CD4-positive, CD25-positive, alpha-beta regulatory T cell (primary cell): ENCODE measurements at regions not wholly inside any gene's neighbourhood (a gene's known extent, or its start where the extent isn't known, plus 50 kb on each side); places are given as distances from the start of the nearest gene placed in this dataset.
A peak's percentile ranks its signal among the peaks of the same experiment; 100 is the strongest.

ENCODE experiments used
- ATAC-seq, 2 donors: fragments of 150-1000 bp; cut with Tn5 transposase; one replicate each; pipeline ENCODE4 v1.10.0; 2021; ENCODE audit warnings: low read depth in 2 of 2, moderate number of reproducible peaks in 2 of 2, moderate library complexity in 1 of 2
- DNase-seq, 3 donors: peaks; one replicate each; pipeline versions ENCODE4 v3.0.0 to v3.0.0-alpha.2; 2012 to 2022; ENCODE audit warnings: mixed read lengths in 1 of 3
- H3K27ac ChIP-seq: one replicate; pipeline ENCODE4 v1.7.0; 2013; ENCODE audit warnings: mild to moderate bottlenecking, low read length; ENCODE audit not compliant: insufficient read depth, poor library complexity, severe bottlenecking
- H3K27me3 ChIP-seq: one replicate; pipeline ENCODE4 v1.7.0; 2013; ENCODE audit warnings: low read length; ENCODE audit not compliant: control insufficient read depth, insufficient read depth
- H3K36me3 ChIP-seq: one replicate; pipeline ENCODE4 v1.7.0; 2013; ENCODE audit warnings: mild to moderate bottlenecking, low read length, moderate library complexity; ENCODE audit not compliant: control insufficient read depth, insufficient read depth
- H3K4me1 ChIP-seq: 2 replicates; pipeline ENCODE4 v1.7.0; 2013; ENCODE audit warnings: mild to moderate bottlenecking, low read length; ENCODE audit not compliant: insufficient read depth, control insufficient read depth, poor library complexity, severe bottlenecking
- H3K4me3 ChIP-seq: one replicate; pipeline ENCODE4 v1.7.0; 2013; ENCODE audit warnings: low read depth, mild to moderate bottlenecking, low read length, moderate library complexity
- H3K9me3 ChIP-seq, 2 experiments: 1 replicate in 1 of 2; 2 replicates in 1 of 2; pipeline ENCODE4 v1.7.0; 2013; ENCODE audit warnings: low read length in 2 of 2, mild to moderate bottlenecking in 1 of 2, moderate library complexity in 1 of 2; ENCODE audit not compliant: control insufficient read depth in 2 of 2
- H3K27ac Mint-ChIP-seq, 3 donors: one replicate each; pipeline ENCODE4 v1.8.0; 2020 to 2022; ENCODE audit warnings: mild to moderate bottlenecking in 3 of 3, mixed read lengths in 3 of 3, moderate library complexity in 2 of 3
- H3K27me3 Mint-ChIP-seq: one replicate; pipeline ENCODE4 v1.8.0; 2022; ENCODE audit warnings: mild to moderate bottlenecking, mixed read lengths
- H3K36me3 Mint-ChIP-seq: one replicate; pipeline ENCODE4 v1.8.0; 2020; ENCODE audit warnings: mixed read lengths
- H3K4me1 Mint-ChIP-seq, 4 donors: one replicate each; pipeline ENCODE4 v1.8.0; 2020 to 2022; ENCODE audit warnings: mixed read lengths in 4 of 4, mild to moderate bottlenecking in 1 of 4
- H3K4me3 Mint-ChIP-seq, 4 donors: one replicate each; pipeline ENCODE4 v1.8.0; 2020 to 2022; ENCODE audit warnings: mild to moderate bottlenecking in 4 of 4, mixed read lengths in 4 of 4, moderate library complexity in 3 of 4
- H3K9me3 Mint-ChIP-seq, 7 donors: one replicate each; pipeline ENCODE4 v1.8.0; 2020 to 2022; ENCODE audit warnings: mixed read lengths in 7 of 7, mild to moderate bottlenecking in 3 of 7, moderate library complexity in 2 of 7

- no peak for ATAC-seq
- no peak overlapping the region for H3K4me3 Mint-ChIP-seq
- Histone ChIP-seq H3K27me3 (peaks cover 35% of the 10 kb centered on the region), H3K27ac (no peak overlapping the region), H3K4me1 (peaks cover 5% of the 10 kb centered on the region), H3K9me3 (no peaks in the 10 kb centered on the region), H3K4me3 (no peak overlapping the region), H3K36me3 (no peaks in the 10 kb centered on the region)
- H3K4me1 Mint-ChIP-seq = peaks cover 4 to 7% (median 6%) of the 10 kb centered on the region in 4 donors
- peaks cover 52% of the 10 kb centered on the region for H3K27me3 Mint-ChIP-seq
- no peak overlapping the region for H3K27ac Mint-ChIP-seq
- DNase-seq = no peak
- H3K9me3 Mint-ChIP-seq = no peaks in the 10 kb centered on the region
- H3K36me3 Mint-ChIP-seq = no peaks in the 10 kb centered on the region
Measured at GRCh38 chr5:96340357-96340756, 92.7 kb downstream of the PCSK1 start.

GRCh38 chr5:96339862-96340261 lies 93.2 kb downstream of the PCSK1 start:
- Mint-ChIP-seq H3K9me3 (no peaks in the 10 kb centered on the region), H3K4me1 (peaks cover 0 to 2% (median 2%) of the 10 kb centered on the region in 4 donors), H3K27ac (no peak overlapping the region), H3K27me3 (peaks cover 49% of the 10 kb centered on the region), H3K4me3 (no peak overlapping the region), H3K36me3 (no peaks in the 10 kb centered on the region)
- Histone ChIP-seq H3K4me1 (peaks cover under 1% of the 10 kb centered on the region), H3K9me3 (no peaks in the 10 kb centered on the region), H3K4me3 (no peak overlapping the region), H3K27ac (no peak overlapping the region), H3K27me3 (peaks cover 35% of the 10 kb centered on the region), H3K36me3 (no peaks in the 10 kb centered on the region)
- DNase-seq = peak in 1 of 3 donors; percentile 8
- ATAC-seq = no peak

- no peak overlapping the region for H3K4me3 ChIP-seq
- Mint-ChIP-seq H3K4me3 (no peak overlapping the region), H3K36me3 (no peaks in the 10 kb centered on the region), H3K4me1 (no peaks in the 10 kb centered on the region), H3K9me3 (no peaks in the 10 kb centered on the region), H3K27ac (peak overlapping the region in 1 of 3 donors; percentile 4), H3K27me3 (peaks cover 44% of the 10 kb centered on the region)
- H3K27me3 ChIP-seq = peaks cover 28% of the 10 kb centered on the region
- H3K4me1 ChIP-seq = no peaks in the 10 kb centered on the region
- H3K9me3 ChIP-seq = no peaks in the 10 kb centered on the region
- no peak overlapping the region for H3K27ac ChIP-seq
- no peaks in the 10 kb centered on the region for H3K36me3 ChIP-seq
- no peak for ATAC-seq
- DNase-seq = no peak
Measured at GRCh38 chr5:96338624-96339415, 94.2 kb downstream of the PCSK1 start.

GRCh38 chr5:96338091-96338490 lies 95.0 kb downstream of the PCSK1 start:
- Histone ChIP-seq H3K27me3 (peaks cover 24% of the 10 kb centered on the region), H3K36me3 (no peaks in the 10 kb centered on the region), H3K4me1 (no peaks in the 10 kb centered on the region), H3K9me3 (no peaks in the 10 kb centered on the region), H3K27ac (no peak overlapping the region), H3K4me3 (no peak overlapping the region)
- Mint-ChIP-seq H3K9me3 (no peaks in the 10 kb centered on the region), H3K36me3 (no peaks in the 10 kb centered on the region), H3K4me3 (no peak overlapping the region), H3K4me1 (no peaks in the 10 kb centered on the region), H3K27ac (no peak overlapping the region), H3K27me3 (peaks cover 45% of the 10 kb centered on the region)
- DNase-seq (no peak), ATAC-seq (no peak)

GRCh38 chr5:96337048-96337781 lies 95.8 kb downstream of the PCSK1 start:
- peaks cover 20% of the 10 kb centered on the region for H3K27me3 ChIP-seq
- no peaks in the 10 kb centered on the region for H3K9me3 ChIP-seq
- Mint-ChIP-seq H3K4me1 (no peaks in the 10 kb centered on the region), H3K4me3 (no peak overlapping the region), H3K9me3 (no peaks in the 10 kb centered on the region), H3K27ac (no peak overlapping the region), H3K36me3 (no peaks in the 10 kb centered on the region), H3K27me3 (peaks cover 44% of the 10 kb centered on the region)
- no peak overlapping the region for H3K4me3 ChIP-seq
- H3K4me1 ChIP-seq = no peaks in the 10 kb centered on the region
- no peaks in the 10 kb centered on the region for H3K36me3 ChIP-seq
- ATAC-seq = no peak
- DNase-seq = no peak
- no peak overlapping the region for H3K27ac ChIP-seq

- Mint-ChIP-seq H3K36me3 (no peaks in the 10 kb centered on the region), H3K4me1 (no peaks in the 10 kb centered on the region)
Measured at GRCh38 chr5:96336351-96336985, 96.6 kb downstream of the PCSK1 start.

GRCh38 chr5:96335873-96336272 lies 97.2 kb downstream of the PCSK1 start:
- Mint-ChIP-seq H3K27me3 (peaks cover 44% of the 10 kb centered on the region), H3K27ac (no peak overlapping the region), H3K9me3 (no peaks in the 10 kb centered on the region), H3K4me1 (no peaks in the 10 kb centered on the region), H3K36me3 (no peaks in the 10 kb centered on the region), H3K4me3 (no peak overlapping the region)
- Histone ChIP-seq H3K27me3 (peaks cover 25% of the 10 kb centered on the region), H3K4me1 (no peaks in the 10 kb centered on the region), H3K4me3 (no peak overlapping the region), H3K36me3 (no peaks in the 10 kb centered on the region), H3K27ac (no peak overlapping the region), H3K9me3 (no peaks in the 10 kb centered on the region)
- no peak for ATAC-seq
- DNase-seq = no peak

More at GRCh38 chr5:96336351-96336985, 96.6 kb downstream of the PCSK1 start:
- Histone ChIP-seq H3K4me3 (no peak overlapping the region), H3K4me1 (no peaks in the 10 kb centered on the region), H3K9me3 (no peaks in the 10 kb centered on the region), H3K36me3 (no peaks in the 10 kb centered on the region), H3K27me3 (peaks cover 23% of the 10 kb centered on the region), H3K27ac (no peak overlapping the region)
- H3K9me3 Mint-ChIP-seq = no peaks in the 10 kb centered on the region
- ATAC-seq (peak; percentile 77 to 85), DNase-seq (peak; percentile 24 to 85 (median 62))
- no peak overlapping the region for H3K4me3 Mint-ChIP-seq
- no peak overlapping the region for H3K27ac Mint-ChIP-seq
- peaks cover 43% of the 10 kb centered on the region for H3K27me3 Mint-ChIP-seq
